ENCODE measurements at regions not wholly inside any gene's neighbourhood (a gene's known extent, or its start where the extent isn't known, plus 50 kb on each side); places are given as distances from the start of the nearest gene placed in this dataset.

DNA sequence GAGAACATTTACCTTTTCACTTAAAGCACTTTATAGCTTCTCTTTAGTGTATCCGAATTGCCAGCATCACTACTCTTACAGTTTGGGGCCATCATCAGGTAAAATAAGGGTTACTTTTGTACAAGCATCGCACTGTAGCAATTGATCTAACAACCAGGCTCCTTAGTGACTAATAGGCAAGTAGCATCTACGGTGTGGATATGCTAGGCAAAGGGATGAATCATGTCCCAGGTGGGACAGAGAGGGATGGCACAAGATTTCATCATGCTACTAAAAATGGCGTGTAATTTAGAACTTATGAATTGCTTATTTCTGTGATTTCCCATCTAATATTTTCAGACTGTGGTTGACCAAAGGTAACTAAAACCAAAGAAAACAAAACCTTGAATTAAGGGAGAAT, 582.3 kb downstream of the KCNH5 start:
- Histone ChIP-seq H3K9ac (ENCODE audit: low read length) (no peak overlapping the region), H2BK5ac (ENCODE audit: low read depth, low read length, poor library complexity) (no peak overlapping the region), H4K12ac (ENCODE audit: low read depth, low read length) (no peak overlapping the region), H3K4me1 (ENCODE audit: control insufficient read depth in 1 of 2, insufficient read depth in 2 of 2, low read length in 2 of 2) (no peaks in the 10 kb centered on the region), H3K4me3 (ENCODE audit: low read depth, low read length) (no peak overlapping the region), H3K36me3 (ENCODE audit: control insufficient read depth in 1 of 2, insufficient read depth in 2 of 2, low read length in 2 of 2) (no peaks in the 10 kb centered on the region), H3K79me1 (ENCODE audit: low read length) (no peaks in the 10 kb centered on the region), H3K14ac (ENCODE audit: low read length) (no peak overlapping the region), H4K8ac (ENCODE audit: low read depth, low read length) (no peak overlapping the region), H2AK5ac (ENCODE audit: low read length) (no peak overlapping the region), H2AFZ (ENCODE audit: insufficient read depth, low read length, poor library complexity) (no peak overlapping the region), H3K79me2 (ENCODE audit: control insufficient read depth, insufficient read depth, low read length, poor library complexity) (no peaks in the 10 kb centered on the region), H3K23ac (ENCODE audit: low read length) (no peak overlapping the region), H3K4me2 (ENCODE audit: low read length) (no peak overlapping the region), H3K27me3 (ENCODE audit: insufficient read depth, low read length) (no peaks in the 10 kb centered on the region), H2BK12ac (ENCODE audit: low read length) (no peak overlapping the region), H3K27ac (ENCODE audit: low read depth, low read length) (no peak overlapping the region), H3K9me3 (ENCODE audit: insufficient read depth, low read depth, low read length) (no peaks in the 10 kb centered on the region), H3K18ac (ENCODE audit: low read length) (no peak overlapping the region), H2BK120ac (ENCODE audit: insufficient read depth, low read length, poor library complexity) (no peak overlapping the region), H3K4ac (ENCODE audit: low read depth, low read length) (no peak overlapping the region), H4K91ac (ENCODE audit: low read depth, low read length) (no peak overlapping the region)
- no CpG with 5 or more reads among the region's 4 CpGs for WGBS (ENCODE audit: extremely low coverage, insufficient coverage, insufficient read length)
- no peak for DNase-seq

DNA sequence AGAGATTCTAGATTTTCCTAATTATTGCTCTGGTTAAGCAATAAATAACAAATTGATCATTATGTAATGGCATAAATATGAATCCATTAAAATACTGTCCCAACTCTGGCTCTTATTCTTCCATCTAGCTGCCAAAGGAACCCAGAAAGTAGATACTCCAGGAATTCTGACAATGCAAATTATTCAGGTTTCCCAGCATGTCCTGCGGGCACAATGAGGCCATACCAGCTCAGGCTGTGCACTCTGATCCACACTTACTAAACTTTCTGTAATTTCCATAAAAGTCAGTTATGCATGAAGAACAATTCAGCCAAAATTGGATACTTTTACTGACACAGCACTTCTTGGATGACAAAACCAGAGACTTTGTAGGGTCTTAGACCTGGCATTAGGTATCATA, 576.3 kb downstream of the KCNH5 start:
- H3K23ac ChIP-seq (ENCODE audit: low read length): no peak overlapping the region
- no peaks in the 10 kb centered on the region for H3K36me3 ChIP-seq (ENCODE audit: control insufficient read depth in 1 of 2, insufficient read depth in 2 of 2, low read length in 2 of 2)
- H3K79me2 ChIP-seq (ENCODE audit: control insufficient read depth, insufficient read depth, low read length, poor library complexity): no peaks in the 10 kb centered on the region
- no peak overlapping the region for H3K4ac ChIP-seq (ENCODE audit: low read depth, low read length)
- no peak overlapping the region for H2AK5ac ChIP-seq (ENCODE audit: low read length)
- no peak overlapping the region for H2BK5ac ChIP-seq (ENCODE audit: low read depth, low read length, poor library complexity)
- H3K4me1 ChIP-seq (ENCODE audit: control insufficient read depth in 1 of 2, insufficient read depth in 2 of 2, low read length in 2 of 2): no peaks in the 10 kb centered on the region
- H3K4me2 ChIP-seq (ENCODE audit: low read length): no peak overlapping the region
- H3K27me3 ChIP-seq (ENCODE audit: insufficient read depth, low read length): no peaks in the 10 kb centered on the region
- no peak for DNase-seq
- H3K9me3 ChIP-seq (ENCODE audit: insufficient read depth, low read depth, low read length): no peaks in the 10 kb centered on the region
- H3K79me1 ChIP-seq (ENCODE audit: low read length): no peaks in the 10 kb centered on the region
- no peak overlapping the region for H2BK12ac ChIP-seq (ENCODE audit: low read length)
- no peak overlapping the region for H2BK120ac ChIP-seq (ENCODE audit: insufficient read depth, low read length, poor library complexity)
- no peak overlapping the region for H3K18ac ChIP-seq (ENCODE audit: low read length)
- H4K8ac ChIP-seq (ENCODE audit: low read depth, low read length): no peak overlapping the region
- H4K91ac ChIP-seq (ENCODE audit: low read depth, low read length): no peak overlapping the region
- H4K12ac ChIP-seq (ENCODE audit: low read depth, low read length): no peak overlapping the region
- H3K4me3 ChIP-seq (ENCODE audit: low read depth, low read length): no peak overlapping the region
- no peak overlapping the region for H3K27ac ChIP-seq (ENCODE audit: low read depth, low read length)
- no CpG with 5 or more reads among the region's 1 CpG for WGBS (ENCODE audit: extremely low coverage, insufficient coverage, insufficient read length)
- H2AFZ ChIP-seq (ENCODE audit: insufficient read depth, low read length, poor library complexity): no peak overlapping the region
- H3K9ac ChIP-seq (ENCODE audit: low read length): no peak overlapping the region
- no peak overlapping the region for H3K14ac ChIP-seq (ENCODE audit: low read length)

DNA sequence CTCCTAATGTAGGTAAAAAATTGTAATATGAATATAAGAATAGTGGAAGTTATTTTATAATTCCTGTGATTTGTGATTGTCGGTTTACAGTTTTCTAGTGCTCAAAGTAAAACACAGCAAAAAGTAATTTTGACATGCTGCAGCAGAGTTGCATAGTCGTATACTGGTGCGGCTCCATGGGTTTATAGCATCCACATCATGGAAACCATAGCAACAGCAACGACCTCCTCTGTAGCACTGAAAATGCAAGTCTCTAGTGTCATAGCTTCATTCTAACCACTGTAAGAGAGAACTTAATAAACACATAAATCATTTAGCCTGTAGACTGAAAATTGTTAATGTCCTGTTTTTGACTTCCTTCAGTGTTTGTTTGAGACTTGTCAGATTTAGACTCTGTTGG, 574.3 kb downstream of the KCNH5 start:
- no peak overlapping the region for H3K4me2 ChIP-seq (ENCODE audit: low read length)
- H3K18ac ChIP-seq (ENCODE audit: low read length): no peak overlapping the region
- H3K9ac ChIP-seq (ENCODE audit: low read length): no peak overlapping the region
- no peaks in the 10 kb centered on the region for H3K9me3 ChIP-seq (ENCODE audit: insufficient read depth, low read depth, low read length)
- H3K27me3 ChIP-seq (ENCODE audit: insufficient read depth, low read length): no peaks in the 10 kb centered on the region
- H3K4me3 ChIP-seq (ENCODE audit: low read depth, low read length): no peak overlapping the region
- H4K91ac ChIP-seq (ENCODE audit: low read depth, low read length): no peak overlapping the region
- no peaks in the 10 kb centered on the region for H3K4me1 ChIP-seq (ENCODE audit: control insufficient read depth in 1 of 2, insufficient read depth in 2 of 2, low read length in 2 of 2)
- H3K23ac ChIP-seq (ENCODE audit: low read length): no peak overlapping the region
- no peak overlapping the region for H3K14ac ChIP-seq (ENCODE audit: low read length)
- no peak overlapping the region for H2AK5ac ChIP-seq (ENCODE audit: low read length)
- H4K12ac ChIP-seq (ENCODE audit: low read depth, low read length): no peak overlapping the region
- H2BK120ac ChIP-seq (ENCODE audit: insufficient read depth, low read length, poor library complexity): no peak overlapping the region
- H4K8ac ChIP-seq (ENCODE audit: low read depth, low read length): no peak overlapping the region
- no peak overlapping the region for H2BK12ac ChIP-seq (ENCODE audit: low read length)
- no peaks in the 10 kb centered on the region for H3K36me3 ChIP-seq (ENCODE audit: control insufficient read depth in 1 of 2, insufficient read depth in 2 of 2, low read length in 2 of 2)
- no peak overlapping the region for H3K27ac ChIP-seq (ENCODE audit: low read depth, low read length)
- no peak overlapping the region for H3K4ac ChIP-seq (ENCODE audit: low read depth, low read length)
- H2BK5ac ChIP-seq (ENCODE audit: low read depth, low read length, poor library complexity): no peak overlapping the region
- H3K79me2 ChIP-seq (ENCODE audit: control insufficient read depth, insufficient read depth, low read length, poor library complexity): no peaks in the 10 kb centered on the region
- no CpG with 5 or more reads among the region's 4 CpGs for WGBS (ENCODE audit: extremely low coverage, insufficient coverage, insufficient read length)
- H2AFZ ChIP-seq (ENCODE audit: insufficient read depth, low read length, poor library complexity): no peak overlapping the region
- no peak for DNase-seq
- H3K79me1 ChIP-seq (ENCODE audit: low read length): no peaks in the 10 kb centered on the region

DNA sequence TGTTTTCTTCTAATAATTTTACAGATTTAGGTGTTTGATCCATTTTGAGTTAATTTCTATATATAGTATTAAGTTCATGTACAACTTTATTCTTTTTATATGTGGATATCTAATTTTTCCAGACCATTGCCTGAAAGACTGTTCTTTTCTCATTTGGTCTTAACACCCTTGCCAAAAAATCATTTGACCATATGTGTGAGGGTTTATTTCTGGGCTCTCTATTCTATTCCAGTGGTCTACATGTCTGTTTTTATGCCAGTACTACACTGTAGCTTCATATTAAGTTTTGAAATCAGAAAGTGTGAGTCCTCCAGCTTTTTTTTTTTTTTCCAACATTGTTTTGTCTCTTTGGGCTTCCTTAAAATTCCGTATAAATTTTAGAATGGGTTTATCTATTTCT, 554.1 kb downstream of the KCNH5 start:
- Histone ChIP-seq H2AK5ac (ENCODE audit: low read length) (no peak overlapping the region), H3K4me3 (ENCODE audit: low read depth, low read length) (no peak overlapping the region), H2BK5ac (ENCODE audit: low read depth, low read length, poor library complexity) (no peak overlapping the region), H3K27me3 (ENCODE audit: insufficient read depth, low read length) (no peaks in the 10 kb centered on the region), H3K4ac (ENCODE audit: low read depth, low read length) (no peak overlapping the region), H3K14ac (ENCODE audit: low read length) (no peak overlapping the region), H3K9ac (ENCODE audit: low read length) (no peak overlapping the region), H3K79me1 (ENCODE audit: low read length) (no peaks in the 10 kb centered on the region), H3K4me2 (ENCODE audit: low read length) (no peak overlapping the region), H3K4me1 (ENCODE audit: control insufficient read depth in 1 of 2, insufficient read depth in 2 of 2, low read length in 2 of 2) (no peaks in the 10 kb centered on the region), H3K18ac (ENCODE audit: low read length) (no peak overlapping the region), H3K36me3 (ENCODE audit: control insufficient read depth in 1 of 2, insufficient read depth in 2 of 2, low read length in 2 of 2) (no peaks in the 10 kb centered on the region), H4K91ac (ENCODE audit: low read depth, low read length) (no peak overlapping the region), H3K79me2 (ENCODE audit: control insufficient read depth, insufficient read depth, low read length, poor library complexity) (no peaks in the 10 kb centered on the region), H2BK12ac (ENCODE audit: low read length) (no peak overlapping the region), H4K12ac (ENCODE audit: low read depth, low read length) (no peak overlapping the region), H3K27ac (ENCODE audit: low read depth, low read length) (no peak overlapping the region), H4K8ac (ENCODE audit: low read depth, low read length) (no peak overlapping the region), H2BK120ac (ENCODE audit: insufficient read depth, low read length, poor library complexity) (no peak overlapping the region), H3K9me3 (ENCODE audit: insufficient read depth, low read depth, low read length) (no peaks in the 10 kb centered on the region), H2AFZ (ENCODE audit: insufficient read depth, low read length, poor library complexity) (no peak overlapping the region), H3K23ac (ENCODE audit: low read length) (no peak overlapping the region)
- DNase-seq: no peak
- WGBS (ENCODE audit: extremely low coverage, insufficient coverage, insufficient read length): no CpG with 5 or more reads among the region's 1 CpG

Measured in trophoblast cell (in vitro differentiated cells and primary cell).